Motor neuron (in vitro differentiated cells): ENCODE measurements at regions not wholly inside any gene's neighbourhood (a gene's known extent, or its start where the extent isn't known, plus 50 kb on each side); places are given as distances from the start of the nearest gene placed in this dataset.

Experiments used
- ATAC-seq, 8 experiments: fragments of 200-7000 bp; cut with Tn5 transposase; replicated peaks in 6 of 8; 2 replicates each; pipeline ENCODE4 v1.8.0; 2021; ENCODE audit warnings: mild to moderate bottlenecking in 8 of 8, moderate library complexity in 8 of 8
- H3K27ac ChIP-seq, 2 donors: fragments of 250-450 bp; sonication (Bioruptor Pico); 2 replicates each; pipeline ENCODE4 v1.9.0; 2021; ENCODE audit warnings: antibody characterized with exemption in 2 of 2, mild to moderate bottlenecking in 2 of 2, moderate library complexity in 1 of 2
- H3K4me1 ChIP-seq, 2 donors: fragments of 250-450 bp; sonication (Bioruptor Pico); replicated peaks in 1 of 2; 2 replicates each; pipeline ENCODE4 v1.6.1; 2021; ENCODE audit warnings: antibody characterized with exemption in 2 of 2, mild to moderate bottlenecking in 2 of 2, moderate library complexity in 1 of 2
- H3K4me3 ChIP-seq, 5 donors: fragments of 250-450 bp; sonication (Bioruptor Pico); 2 replicates each; pipeline ENCODE4 v1.9.0; 2021; ENCODE audit warnings: antibody characterized with exemption in 5 of 5, mild to moderate bottlenecking in 5 of 5, moderate library complexity in 4 of 5
- WGBS, 10 experiments: fragments of 450-650 bp; shearing (Covaris generic); methylation state at CpG; one replicate each; pipeline ENCODE4 v1.0.0; 2022; 5-methylcytosine and 5-hydroxymethylcytosine counted together
- in situ Hi-C, 9 experiments: fragments of 400-800 bp; cut with MboI; loops; one replicate each; pipeline ENCODE4 v1.15.0; 2021; ENCODE audit warnings: low sequenced_read_pairs in 9 of 9, low pct_unique_long_range_greater_than_20kb in 2 of 9; ENCODE audit not compliant: unreplicated experiment in 9 of 9

- no peak for ATAC-seq
- in situ Hi-C loops, result no loop called here
- H3K4me1 ChIP-seq, result peaks cover 0 to 8% of the 10 kb centered on the region in 2 donors
These were observed 65.5 kb downstream of the ANKRD60 start for GRCh38 chr20:58162986-58163385.

GRCh38 chr20:58161192-58161591, 67.3 kb downstream of the ANKRD60 start:
- H3K27ac ChIP-seq, result no peak overlapping the region
- H3K4me1 ChIP-seq, result no peaks in the 10 kb centered on the region
- H3K4me3 ChIP-seq, result no peak overlapping the region
- in situ Hi-C loops, result no loop called here
- WGBS, 10 experiments, result 6 to 100% (median 60%) methylated on average over 1 to 2 of the region's 2 CpGs; no CpG with 5 or more reads in 3 of the 10 experiments
- no peak for ATAC-seq

More at GRCh38 chr20:58162986-58163385, 65.5 kb downstream of the ANKRD60 start:
- 0 to 100% (median 71%) methylated on average over 1 to 3 of the region's 3 CpGs; no CpG with 5 or more reads in 4 of the 10 experiments for WGBS, 10 experiments
- Histone ChIP-seq H3K4me3 (no peak overlapping the region), H3K27ac (no peak overlapping the region)

- WGBS, 10 experiments, result 0 to 100% (median 67%) methylated on average over 1 to 17 of the region's 17 CpGs
- Histone ChIP-seq H3K27ac (no peak overlapping the region), H3K4me1 (no peaks in the 10 kb centered on the region), H3K4me3 (no peak overlapping the region)
- peak in 3 of 8 experiments; percentile 57 to 96 (median 61) for ATAC-seq
- in situ Hi-C loops, result no loop called here
These were observed 67.9 kb downstream of the ANKRD60 start for GRCh38 chr20:58160451-58161061.

- Histone ChIP-seq H3K4me3 (no peak overlapping the region), H3K27ac (no peak overlapping the region), H3K4me1 (peaks cover 0 to 6% of the 10 kb centered on the region in 2 donors)
- 43 to 80% (median 66%) methylated on average over 2 to 12 of the region's 13 CpGs; no CpG with 5 or more reads in 2 of the 10 experiments for WGBS, 10 experiments
- in situ Hi-C loops, result no loop called here
- ATAC-seq, result no peak
These were observed 73.1 kb downstream of the ANKRD60 start for GRCh38 chr20:58155148-58155925.

GRCh38 chr20:58154113-58154512, 74.3 kb downstream of the ANKRD60 start:
- H3K4me1 ChIP-seq, result peaks cover 0 to 7% of the 10 kb centered on the region in 2 donors
- ATAC-seq, result peak in 2 of 8 experiments; percentile 90 to 98
- no peak overlapping the region for H3K27ac ChIP-seq
- 0 to 80% (median 40%) methylated on average over 1 of the region's 1 CpG; no CpG with 5 or more reads in 7 of the 10 experiments for WGBS, 10 experiments
- no peak overlapping the region for H3K4me3 ChIP-seq
- in situ Hi-C loops, result no loop called here

GRCh38 chr20:58153121-58153520, 75.3 kb downstream of the ANKRD60 start:
- in situ Hi-C loops, result no loop called here
- no peak overlapping the region for H3K27ac ChIP-seq
- no peak for ATAC-seq
- H3K4me3 ChIP-seq, result no peak overlapping the region
- 60 to 92% (median 70%) methylated on average over 2 to 8 of the region's 11 CpGs; no CpG with 5 or more reads in 2 of the 10 experiments for WGBS, 10 experiments
- H3K4me1 ChIP-seq, result peaks cover 0 to 7% of the 10 kb centered on the region in 2 donors

- ATAC-seq, result peak in 5 of 8 experiments; percentile 44 to 84 (median 65)
- WGBS, 10 experiments, result 4 to 87% (median 31%) methylated on average over 4 to 13 of the region's 31 CpGs; no CpG with 5 or more reads in 7 of the 10 experiments
- no peak overlapping the region for H3K27ac ChIP-seq
- in situ Hi-C loops, result no loop called here
- peaks cover 0 to 7% of the 10 kb centered on the region in 2 donors for H3K4me1 ChIP-seq
- no peak overlapping the region for H3K4me3 ChIP-seq
These were observed 77.7 kb downstream of the ANKRD60 start for GRCh38 chr20:58150772-58151171.

- in situ Hi-C loops, result no loop called here
- 18 to 100% (median 56%) methylated on average over 1 to 4 of the region's 5 CpGs; no CpG with 5 or more reads in 1 of the 10 experiments for WGBS, 10 experiments
- no peak for ATAC-seq
- no peak overlapping the region for H3K27ac ChIP-seq
- no peak overlapping the region for H3K4me3 ChIP-seq
- H3K4me1 ChIP-seq, result peaks cover 0 to 7% of the 10 kb centered on the region in 2 donors
These were observed 78.9 kb downstream of the ANKRD60 start for GRCh38 chr20:58149437-58150091.

- Histone ChIP-seq H3K4me3 (no peak overlapping the region), H3K4me1 (peaks cover 0 to 7% of the 10 kb centered on the region in 2 donors), H3K27ac (no peak overlapping the region)
- in situ Hi-C loops, result no loop called here
- no peak for ATAC-seq
- WGBS, 10 experiments, result 27 to 79% (median 50%) methylated on average over 1 to 4 of the region's 8 CpGs; no CpG with 5 or more reads in 4 of the 10 experiments
These were observed 79.6 kb downstream of the ANKRD60 start for GRCh38 chr20:58148891-58149290.

GRCh38 chr20:58147628-58148370, 80.7 kb downstream of the ANKRD60 start:
- ATAC-seq, result no peak

GRCh38 chr20:58146746-58147140, 81.7 kb downstream of the ANKRD60 start:
- H3K4me3 ChIP-seq, result no peak overlapping the region
- in situ Hi-C loops, result no loop called here
- WGBS, 10 experiments, result 56 to 90% (median 79%) methylated on average over 1 to 9 of the region's 11 CpGs
- ATAC-seq, result no peak
- peaks cover 0 to 7% of the 10 kb centered on the region in 2 donors for H3K4me1 ChIP-seq
- H3K27ac ChIP-seq, result no peak overlapping the region

More at GRCh38 chr20:58147628-58148370, 80.7 kb downstream of the ANKRD60 start:
- Histone ChIP-seq H3K4me1 (peaks cover 0 to 7% of the 10 kb centered on the region in 2 donors), H3K4me3 (no peak overlapping the region), H3K27ac (no peak overlapping the region)
- WGBS, 10 experiments, result 73 to 100% (median 90%) methylated on average over 1 to 5 of the region's 10 CpGs; no CpG with 5 or more reads in 5 of the 10 experiments
- in situ Hi-C loops, result no loop called here

GRCh38 chr20:58146081-58146745, 82.2 kb downstream of the ANKRD60 start:
- ATAC-seq, result no peak
- Histone ChIP-seq H3K27ac (no peak overlapping the region), H3K4me3 (no peak overlapping the region), H3K4me1 (peaks cover 0 to 7% of the 10 kb centered on the region in 2 donors)
- WGBS, 10 experiments, result 7 to 95% (median 73%) methylated on average over 2 to 8 of the region's 8 CpGs
- in situ Hi-C loops, result no loop called here
